Activated B cell treated with CpG ODN at 0.5 μM for 24 hours (primary cell): ENCODE measurements at regions not wholly inside any gene's neighbourhood (a gene's known extent, or its start where the extent isn't known, plus 50 kb on each side); places are given as distances from the start of the nearest gene placed in this dataset.
"Not testable (repeated sequence)": the region's sequence is repeated elsewhere in the genome, so short reads cannot be mapped to it uniquely, and the experiment has no call there.

Experiments used
- ATAC-seq: fragments of 200-7000 bp; cut with Tn5 transposase; one replicate; pipeline ENCODE4 v1.10.0; 2021; ENCODE audit warnings: low read depth, mild to moderate bottlenecking, moderate library complexity
- CTCF ChIA-PET: fragments of 350-600 bp; sonication (Branson Sonifier 250); formaldehyde crosslinking; loops from one replicate; lab custom pipeline; 2021; ENCODE audit warnings: antibody characterized with exemption; lab: Charles Lee
- POLR2A ChIA-PET: fragments of 350-600 bp; sonication (Branson Sonifier 250); formaldehyde crosslinking; loops from one replicate; lab custom pipeline; 2021; ENCODE audit warnings: antibody characterized with exemption; lab: Charles Lee
- DNase-seq: peaks from one replicate; pipeline ENCODE4 v3.0.0; 2022
- H3K27ac Mint-ChIP-seq: one replicate; pipeline ENCODE4 v1.8.0; 2020; ENCODE audit warnings: mixed read lengths
- H3K27me3 Mint-ChIP-seq: one replicate; pipeline ENCODE4 v1.8.0; 2021; ENCODE audit warnings: mixed read lengths
- H3K36me3 Mint-ChIP-seq: one replicate; pipeline ENCODE4 v1.8.0; 2021; ENCODE audit warnings: low read depth, mixed read lengths
- H3K4me1 Mint-ChIP-seq: one replicate; pipeline ENCODE4 v1.8.0; 2021; ENCODE audit warnings: mixed read lengths
- H3K4me3 Mint-ChIP-seq: one replicate; pipeline ENCODE4 v1.8.0; 2020; ENCODE audit warnings: mild to moderate bottlenecking, mixed read lengths
- H3K9me3 Mint-ChIP-seq: one replicate; pipeline ENCODE4 v1.8.0; 2020; ENCODE audit warnings: mixed read lengths
- intact Hi-C: fragments of 100-400 bp; cut with micrococcal nuclease; formaldehyde crosslinking; loops from one replicate; pipeline ENCODE4 v1.15.1; 2024

DNA sequence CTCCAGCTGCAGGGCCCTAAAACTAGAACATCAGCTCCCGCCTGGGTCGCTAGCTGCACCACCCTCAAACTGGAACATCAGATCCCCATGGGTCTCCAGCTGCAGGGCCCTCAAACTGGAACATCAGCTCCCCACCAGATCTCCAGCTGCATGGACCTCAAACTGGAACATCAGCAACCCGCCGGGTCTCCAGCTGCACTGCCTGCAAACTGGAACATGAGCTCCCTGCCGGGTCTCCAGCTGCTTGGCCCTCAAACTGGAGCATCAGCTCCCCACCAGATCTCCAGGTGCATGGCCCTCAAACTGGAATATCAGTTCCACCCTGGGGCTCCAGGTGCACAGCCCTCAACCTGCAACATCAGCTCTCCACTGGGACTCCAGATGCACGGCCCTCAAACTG, 82.7 kb downstream of the TFRC start:
- H3K4me3 Mint-ChIP-seq, H3K27ac Mint-ChIP-seq, POLR2A ChIA-PET, DNase-seq, H3K9me3 Mint-ChIP-seq, H3K36me3 Mint-ChIP-seq, ATAC-seq, H3K4me1 Mint-ChIP-seq: not testable (repeated sequence)
- H3K27me3 Mint-ChIP-seq: peaks cover 31% of the 10 kb centered on the region
- intact Hi-C loops: loop anchor here (10.0 kb wide), 1 partner anchor 144 kb away; no protein-coding TSS in a partner anchor
- CTCF ChIA-PET: interaction anchor here (0.7 kb wide), 1 partner anchor 956 kb away, joined by 3 read pairs; no protein-coding TSS in a partner anchor

DNA sequence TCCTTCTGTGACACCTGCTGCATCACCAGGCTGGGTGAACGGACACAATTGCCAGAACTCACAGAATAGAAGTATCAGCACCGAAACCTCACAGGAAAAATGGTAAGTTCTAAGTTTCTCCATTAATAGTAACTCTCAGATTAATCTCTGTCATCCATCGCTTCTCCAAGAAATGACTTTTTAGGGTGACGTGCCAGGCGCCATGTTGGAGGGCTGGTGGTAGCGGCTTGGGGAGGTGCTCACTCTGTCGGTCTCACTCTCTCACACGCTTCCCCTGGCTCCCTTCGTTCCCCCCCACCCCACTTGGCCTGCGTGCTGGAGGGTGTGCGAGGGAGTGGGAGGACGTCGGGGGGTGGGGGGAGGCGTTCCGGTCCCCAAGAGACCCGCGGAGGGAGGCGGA, 85.6 kb downstream of the TFRC start:
- H3K36me3 Mint-ChIP-seq, POLR2A ChIA-PET, CTCF ChIA-PET, H3K4me3 Mint-ChIP-seq, DNase-seq, H3K9me3 Mint-ChIP-seq, ATAC-seq, H3K4me1 Mint-ChIP-seq, H3K27ac Mint-ChIP-seq: not testable (repeated sequence)
- peaks cover 25% of the 10 kb centered on the region for H3K27me3 Mint-ChIP-seq
- intact Hi-C loops: loop anchor here (10.0 kb wide), 1 partner anchor 142 kb away; no protein-coding TSS in a partner anchor

DNA sequence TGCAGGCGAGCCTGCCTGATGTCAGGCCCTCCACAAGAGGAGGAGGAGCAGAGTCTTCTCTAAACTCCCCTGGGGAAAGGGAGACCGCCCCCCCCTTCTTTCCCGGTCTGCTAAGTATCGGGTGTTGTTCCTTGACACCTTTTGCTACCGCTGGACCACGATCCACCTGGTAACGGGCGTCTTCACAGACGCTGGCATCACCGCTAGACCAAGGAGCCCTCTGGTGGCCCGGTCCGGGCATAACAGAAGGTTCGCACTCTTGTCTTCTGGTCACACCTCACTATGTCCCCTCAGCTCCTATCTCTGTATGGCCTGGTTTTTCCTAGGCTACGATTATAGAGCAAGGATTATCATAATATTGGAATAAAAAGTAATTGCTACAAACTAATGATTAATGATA, 86.0 kb upstream of the TNK2 start:
- intact Hi-C loops: loop anchor here (5.0 to 10.0 kb wide), 2 partner anchors 97 to 140 kb away; no protein-coding TSS in a partner anchor
- POLR2A ChIA-PET, CTCF ChIA-PET, H3K4me3 Mint-ChIP-seq, H3K27me3 Mint-ChIP-seq, ATAC-seq, H3K36me3 Mint-ChIP-seq, H3K4me1 Mint-ChIP-seq, H3K27ac Mint-ChIP-seq, H3K9me3 Mint-ChIP-seq: not testable (repeated sequence)
- peak; percentile 43 for DNase-seq

DNA sequence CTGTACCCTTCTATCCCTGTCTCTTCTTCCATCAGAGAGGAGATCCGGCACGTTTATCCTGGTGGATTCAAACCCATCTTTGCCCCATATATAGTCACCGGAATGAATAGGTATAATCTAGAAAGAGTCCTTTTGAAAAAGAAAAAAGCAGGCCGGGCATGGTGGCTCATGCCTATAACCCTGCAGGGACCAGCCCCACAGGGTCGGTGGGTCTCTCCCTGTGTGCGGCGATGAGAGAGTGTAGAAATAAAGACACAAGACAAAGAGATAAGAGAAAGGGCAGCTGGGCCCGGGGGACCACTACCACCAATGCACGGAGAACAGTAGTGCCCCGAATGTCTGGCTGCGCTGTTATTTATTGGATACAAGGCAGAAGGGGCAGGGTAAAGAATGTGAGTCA, 85.3 kb upstream of the TNK2 start:
- CTCF ChIA-PET, H3K27ac Mint-ChIP-seq, DNase-seq, ATAC-seq, H3K4me1 Mint-ChIP-seq, H3K36me3 Mint-ChIP-seq, H3K9me3 Mint-ChIP-seq, H3K4me3 Mint-ChIP-seq, POLR2A ChIA-PET, H3K27me3 Mint-ChIP-seq: not testable (repeated sequence)
- intact Hi-C loops: loop anchor here (5.0 to 10.0 kb wide), 2 partner anchors 96 to 139 kb away; no protein-coding TSS in a partner anchor

DNA sequence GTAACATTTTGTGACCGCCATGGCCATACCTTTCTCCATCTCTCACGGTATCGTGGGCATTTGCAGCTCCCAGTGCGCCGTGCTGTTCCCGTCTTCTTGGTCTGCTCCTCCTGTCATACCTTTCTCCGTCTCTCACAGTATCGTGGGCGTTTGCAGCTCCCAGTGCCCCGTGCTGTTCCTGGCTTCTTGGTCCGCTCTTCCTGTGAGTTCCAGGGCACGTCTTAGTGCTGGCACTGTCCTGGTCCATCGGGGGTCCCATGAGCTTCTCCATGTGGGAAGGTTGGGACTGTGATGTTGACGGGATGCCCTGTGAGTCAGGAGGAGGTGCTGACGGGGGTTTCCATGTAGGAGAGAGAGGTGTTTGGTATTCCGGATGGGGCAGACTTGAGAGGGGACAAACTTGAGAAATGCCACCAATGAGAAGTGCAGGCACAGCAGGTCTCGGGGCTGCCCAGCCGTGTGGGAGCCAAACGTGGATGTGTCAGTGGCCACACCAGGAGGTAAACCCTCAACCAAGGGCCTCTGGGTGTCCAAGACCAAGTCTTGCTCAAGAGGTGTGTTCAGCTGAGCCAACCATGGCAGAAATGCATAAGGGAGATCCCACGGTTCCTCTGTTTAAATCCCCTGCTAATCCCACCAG, 84.7 kb upstream of the TNK2 start:
- H3K36me3 Mint-ChIP-seq, H3K27me3 Mint-ChIP-seq, POLR2A ChIA-PET, H3K27ac Mint-ChIP-seq, H3K9me3 Mint-ChIP-seq, ATAC-seq, DNase-seq, H3K4me1 Mint-ChIP-seq, H3K4me3 Mint-ChIP-seq, CTCF ChIA-PET: not testable (repeated sequence)
- intact Hi-C loops: loop anchor here (5.0 to 10.0 kb wide), 2 partner anchors 96 to 138 kb away; no protein-coding TSS in a partner anchor

DNA sequence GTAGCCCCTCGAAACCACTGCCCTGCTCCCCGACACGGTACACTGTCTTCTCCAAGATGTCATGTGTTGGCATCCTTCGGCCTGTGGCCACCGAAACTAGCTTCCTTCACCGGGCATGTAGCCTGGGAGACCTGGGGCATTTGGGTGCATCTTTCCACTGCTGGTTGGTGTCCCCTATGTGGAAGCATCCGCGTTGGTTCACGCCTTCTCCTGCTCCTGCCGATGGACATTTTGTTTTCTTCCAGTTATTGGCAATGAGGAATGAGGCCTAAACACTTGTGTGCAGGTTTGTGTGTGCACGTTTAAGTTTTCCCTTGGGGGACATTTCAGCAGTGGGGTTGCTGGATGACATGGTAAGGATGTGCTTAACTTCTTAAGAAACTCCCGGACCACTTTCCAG, 83.6 kb upstream of the TNK2 start:
- CTCF ChIA-PET, H3K4me1 Mint-ChIP-seq, ATAC-seq, H3K27ac Mint-ChIP-seq, DNase-seq, H3K27me3 Mint-ChIP-seq, H3K36me3 Mint-ChIP-seq, POLR2A ChIA-PET, H3K9me3 Mint-ChIP-seq, H3K4me3 Mint-ChIP-seq: not testable (repeated sequence)
- intact Hi-C loops: loop anchor here (5.0 to 10.0 kb wide), 2 partner anchors 95 to 137 kb away; no protein-coding TSS in a partner anchor

DNA sequence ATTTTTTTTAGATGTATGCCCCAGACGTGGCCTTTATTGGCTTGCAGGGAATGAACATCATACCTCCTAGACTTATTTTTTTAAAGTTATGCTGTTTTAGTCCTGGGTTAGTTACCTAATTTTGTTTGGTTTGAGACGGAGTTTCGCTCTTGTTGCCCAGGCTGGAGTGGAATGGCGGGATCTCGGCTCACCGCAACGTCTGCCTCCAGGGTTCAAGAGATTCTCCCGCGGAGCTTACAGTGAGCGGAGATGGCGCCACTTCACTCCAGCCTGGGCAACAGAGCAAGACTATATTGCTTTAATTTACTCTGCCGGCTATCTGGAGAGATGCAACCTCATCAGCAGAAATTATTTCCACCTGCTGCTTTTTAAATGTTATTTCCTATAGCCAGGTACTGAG, 82.9 kb upstream of the TNK2 start:
- peak overlapping the region; percentile 82 for H3K4me3 Mint-ChIP-seq
- H3K27me3 Mint-ChIP-seq, POLR2A ChIA-PET, DNase-seq, H3K27ac Mint-ChIP-seq, H3K9me3 Mint-ChIP-seq, H3K36me3 Mint-ChIP-seq, CTCF ChIA-PET, H3K4me1 Mint-ChIP-seq, ATAC-seq: not testable (repeated sequence)
- intact Hi-C loops: loop anchor here (5.0 to 10.0 kb wide), 2 partner anchors 94 to 136 kb away; no protein-coding TSS in a partner anchor

DNA sequence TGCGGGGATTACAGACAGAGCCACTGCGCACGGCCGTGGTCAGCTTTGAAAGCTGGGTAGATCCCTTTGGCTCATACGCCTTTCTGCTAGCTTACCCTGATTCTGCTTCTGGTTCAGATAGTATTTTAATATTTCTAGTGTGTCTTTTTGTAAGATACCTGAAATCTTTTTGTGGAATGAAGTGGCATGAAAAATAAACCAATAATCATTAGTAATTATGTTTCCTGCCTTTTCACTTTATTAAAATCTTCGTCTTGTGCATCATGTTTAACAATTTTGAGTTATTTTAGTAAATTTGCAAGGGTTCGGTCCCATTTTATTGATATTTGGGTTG, 82.5 kb upstream of the TNK2 start:
- H3K36me3 Mint-ChIP-seq, H3K27me3 Mint-ChIP-seq, ATAC-seq, H3K9me3 Mint-ChIP-seq, CTCF ChIA-PET, DNase-seq, H3K4me1 Mint-ChIP-seq, POLR2A ChIA-PET: not testable (repeated sequence)
- peak overlapping the region; percentile 53 for H3K27ac Mint-ChIP-seq
- peak overlapping the region; percentile 82 for H3K4me3 Mint-ChIP-seq
- intact Hi-C loops: loop anchor here (5.0 to 10.0 kb wide), 2 partner anchors 94 to 136 kb away; no protein-coding TSS in a partner anchor

DNA sequence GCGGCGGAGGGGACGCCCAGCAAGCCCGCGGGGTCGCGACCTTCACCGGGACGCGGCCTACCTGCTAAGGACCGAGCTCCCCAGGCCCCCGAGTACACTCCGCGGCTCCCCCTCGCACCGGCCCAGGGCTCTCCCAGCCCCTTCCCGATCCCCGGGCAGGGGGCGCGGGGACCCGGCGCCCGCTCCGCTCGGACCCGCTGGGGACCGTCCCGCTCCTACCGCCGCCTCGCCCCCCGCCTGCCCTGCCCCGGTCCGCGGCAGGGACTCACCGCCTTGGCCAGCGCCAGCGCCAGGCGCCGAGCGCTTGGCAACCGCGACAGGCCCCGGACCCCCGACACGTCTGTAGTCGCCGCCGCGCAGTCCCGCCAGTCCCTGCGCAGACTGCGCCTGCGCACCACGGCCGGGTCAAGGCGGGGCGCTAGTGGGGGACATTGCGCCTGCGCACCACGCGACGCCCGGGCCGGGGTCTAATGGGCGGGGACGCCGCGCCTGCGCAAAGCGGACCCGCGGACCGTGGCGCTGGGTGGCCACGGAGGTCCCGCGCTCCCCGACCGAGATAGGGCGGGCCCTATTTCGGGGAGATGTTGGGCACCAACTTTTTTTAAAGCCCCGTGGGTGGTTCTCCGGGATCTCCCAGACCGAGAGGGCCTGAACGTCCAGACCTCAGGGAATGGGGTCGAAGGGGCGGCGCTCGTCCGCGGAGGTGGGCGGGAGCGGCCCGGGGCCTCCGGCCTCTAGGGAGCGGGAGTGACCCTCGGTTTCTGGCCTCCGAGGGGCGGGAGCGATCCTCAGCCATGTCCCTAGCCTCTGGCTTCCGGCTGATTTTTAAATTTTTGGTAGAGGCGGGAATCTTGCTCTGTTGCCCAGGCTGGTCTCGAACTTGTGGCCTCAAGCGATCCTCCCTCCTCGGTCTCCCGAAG, 81.8 kb upstream of the TNK2 start:
- CTCF ChIA-PET, POLR2A ChIA-PET, H3K4me1 Mint-ChIP-seq, H3K36me3 Mint-ChIP-seq, H3K9me3 Mint-ChIP-seq, H3K27me3 Mint-ChIP-seq: not testable (repeated sequence)
- DNase-seq (peak; percentile 98), ATAC-seq (peak; percentile 91)
- Mint-ChIP-seq H3K4me3 (peak overlapping the region; percentile 82), H3K27ac (peak overlapping the region; percentile 53)
- intact Hi-C loops: loop anchor here (5.0 to 10.0 kb wide), 2 partner anchors 93 to 135 kb away; no protein-coding TSS in a partner anchor

DNA sequence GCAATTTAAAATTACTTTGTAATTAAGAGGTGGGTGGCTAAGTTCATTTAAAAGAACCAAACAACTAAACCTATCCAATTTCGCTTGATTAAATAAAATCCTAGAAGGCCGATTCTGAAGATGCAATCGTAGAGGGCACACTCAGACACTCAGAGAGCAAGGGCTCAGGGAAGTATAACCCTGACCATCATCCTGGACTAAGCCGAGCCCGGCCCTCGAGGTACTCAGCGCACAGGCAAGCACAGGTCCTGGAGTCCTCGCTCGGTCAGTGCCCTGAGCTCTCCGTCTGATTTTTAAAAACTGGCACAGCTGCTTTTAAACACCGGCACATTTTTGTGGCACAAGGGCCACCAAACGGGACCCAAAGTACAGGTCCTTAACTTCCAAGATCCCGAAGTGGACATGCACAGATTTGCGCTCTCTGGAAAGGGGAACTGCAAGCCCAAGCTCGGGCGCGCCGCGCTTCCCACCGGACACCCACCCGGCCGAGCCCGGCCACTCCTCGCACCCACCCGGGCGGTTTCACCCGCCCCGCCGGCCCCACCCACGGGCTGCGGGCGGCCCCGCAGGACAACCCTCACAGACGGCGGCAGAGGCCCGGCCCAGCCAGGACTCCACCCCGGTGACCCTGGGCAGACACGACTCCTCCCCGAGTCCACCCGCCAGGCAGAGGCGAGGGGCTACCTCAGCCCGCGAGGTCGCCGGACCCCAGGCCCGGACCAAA, 81.0 kb upstream of the TNK2 start:
- H3K36me3 Mint-ChIP-seq, intact Hi-C loops, H3K27ac Mint-ChIP-seq, H3K9me3 Mint-ChIP-seq, CTCF ChIA-PET, H3K4me1 Mint-ChIP-seq, POLR2A ChIA-PET, H3K27me3 Mint-ChIP-seq: not testable (repeated sequence)
- ATAC-seq (peak; percentile 33), DNase-seq (peak; percentile 50)
- peak overlapping the region; percentile 32 for H3K4me3 Mint-ChIP-seq

DNA sequence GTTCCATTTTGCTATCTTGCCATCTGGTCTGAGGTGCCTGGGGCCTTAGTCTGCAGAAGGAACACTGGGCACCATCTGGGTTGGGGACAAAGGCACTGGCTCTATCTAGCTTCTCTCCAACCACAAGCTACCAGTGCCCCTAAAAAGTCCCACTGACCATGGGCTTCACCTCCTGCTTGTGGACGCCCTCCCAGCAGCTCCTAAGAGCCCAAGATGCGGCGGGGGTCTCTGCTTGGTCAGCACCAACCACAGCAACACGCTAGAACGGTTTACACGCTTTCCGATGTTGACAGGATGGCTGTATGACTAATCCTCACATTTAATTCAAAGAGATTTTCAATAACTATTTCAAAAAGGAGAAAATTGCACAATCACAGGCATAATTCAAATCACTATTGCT, 80.4 kb upstream of the TNK2 start:
- CTCF ChIA-PET, H3K36me3 Mint-ChIP-seq, POLR2A ChIA-PET, DNase-seq, intact Hi-C loops, H3K4me1 Mint-ChIP-seq, H3K9me3 Mint-ChIP-seq, H3K27me3 Mint-ChIP-seq, H3K4me3 Mint-ChIP-seq, H3K27ac Mint-ChIP-seq, ATAC-seq: not testable (repeated sequence)
